Kidney (tissue), 13 donors: ENCODE measurements at regions not wholly inside any gene's neighbourhood (a gene's known extent, or its start where the extent isn't known, plus 50 kb on each side); places are given as distances from the start of the nearest gene placed in this dataset.

Experiments used
- DNase-seq, 5 donors: peaks; one replicate each; pipeline ENCODE4 v3.0.0-alpha.2; 2013 to 2020
- FAIRE-seq: peaks from 2 replicates; lab custom pipeline; 2012; peaks lifted over from hg19 to GRCh38; lab: Jason Lieb, UNC
- H3K27ac ChIP-seq, 2 donors: one replicate each; pipeline ENCODE4 v1.7.0; 2013; ENCODE audit warnings: low read depth in 2 of 2, low read length in 2 of 2, inconsistent platforms in 1 of 2
- H3K27me3 ChIP-seq: one replicate; pipeline ENCODE4 v1.7.1; 2013; ENCODE audit warnings: low read length, inconsistent platforms; ENCODE audit not compliant: control insufficient read depth, insufficient read depth
- H3K36me3 ChIP-seq, 3 donors: one replicate each; pipeline versions ENCODE4 v1.7.0 to v1.7.1; 2013; ENCODE audit warnings: low read length in 3 of 3, control low read depth in 1 of 3, inconsistent platforms in 1 of 3; ENCODE audit not compliant: insufficient read depth in 3 of 3, control insufficient read depth in 2 of 3
- H3K4me1 ChIP-seq, 3 donors: one replicate each; pipeline versions ENCODE4 v1.7.0 to v1.7.1; 2013; ENCODE audit warnings: low read length in 3 of 3, inconsistent platforms in 1 of 3, low read depth in 1 of 3; ENCODE audit not compliant: control insufficient read depth in 2 of 3, insufficient read depth in 2 of 3
- H3K4me3 ChIP-seq, 3 donors: one replicate each; pipeline versions ENCODE4 v1.7.0 to v1.8.1; 2013; ENCODE audit warnings: low read length in 3 of 3, control low read depth in 1 of 3, inconsistent platforms in 1 of 3
- H3K9ac ChIP-seq, 3 donors: one replicate each; pipeline versions ENCODE4 v1.7.0 to v1.7.1; 2013; ENCODE audit warnings: low read length in 3 of 3, control low read depth in 1 of 3, inconsistent platforms in 1 of 3
- H3K9me3 ChIP-seq, 3 donors: one replicate each; pipeline versions ENCODE4 v1.7.0 to v1.7.1; 2013; ENCODE audit warnings: low read length in 3 of 3, control low read depth in 1 of 3, inconsistent platforms in 1 of 3; ENCODE audit not compliant: control insufficient read depth in 2 of 3, insufficient read depth in 1 of 3
- intact Hi-C: fragments of 100-400 bp; cut with DNase I; formaldehyde crosslinking; loops from one replicate; pipeline ENCODE4 v1.11.1; 2022
- TF ChIP-seq, protein P1 (sequence below): IDR thresholded peaks from 3 replicates; pipeline ENCODE4 v1.5.1; 2012; ENCODE audit warnings: mild to moderate bottlenecking, moderate library complexity, borderline replicate concordance; ENCODE audit not compliant: insufficient read depth; ENCODE audit errors: extremely low read depth
- donor health status: control.
- donor health status: control.
- donor health status: control.
- donor health status: control.
- donor health status: control.
- donor health status: DM: yes; HTN: yes; CAD: no.
- donor health status: Normal renal cell carcinoma (clear cell type).

DNA sequence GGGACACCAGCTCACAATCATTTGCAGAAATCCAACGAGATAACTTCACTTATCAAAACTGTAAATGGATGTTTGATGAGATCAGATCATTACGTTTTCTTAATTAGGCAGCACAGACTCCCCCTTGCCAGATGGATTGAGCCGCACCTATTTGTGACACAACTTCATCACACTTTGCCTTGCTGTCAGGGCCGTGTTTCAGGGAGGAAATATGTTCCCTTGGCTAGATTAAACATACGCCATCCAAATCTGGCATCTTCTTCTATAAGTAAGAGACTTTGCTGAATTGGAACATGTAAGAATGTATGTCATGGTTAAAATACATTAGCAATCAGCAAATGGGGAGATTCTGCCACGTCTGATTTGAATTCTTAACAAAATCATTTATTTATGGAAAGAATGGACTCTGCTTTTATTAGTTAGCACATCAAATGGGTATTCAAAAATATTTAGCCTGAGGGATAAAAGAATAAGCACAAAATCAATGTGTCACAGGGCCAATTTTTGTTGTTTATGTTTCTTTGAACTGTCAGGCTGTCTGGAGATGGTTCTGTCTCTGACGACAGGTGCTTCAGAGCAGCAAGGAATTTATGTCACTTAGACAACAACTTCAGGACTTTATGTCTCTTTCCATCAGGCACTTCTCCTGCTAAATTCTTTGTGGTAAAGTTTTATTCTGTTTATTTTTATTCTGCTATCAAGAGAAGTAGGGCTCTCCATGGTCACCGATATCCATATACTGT is 326.1 kb upstream of the NCAM1 start:
- no peak for DNase-seq
- Histone ChIP-seq H3K9ac (no peak overlapping the region), H3K4me3 (no peak overlapping the region), H3K9me3 (peaks cover 0 to 7% (median 0%) of the 10 kb centered on the region in 3 donors), H3K27ac (no peak overlapping the region), H3K36me3 (no peaks in the 10 kb centered on the region), H3K27me3 (no peaks in the 10 kb centered on the region), H3K4me1 (no peaks in the 10 kb centered on the region)
- intact Hi-C loops, result no loop called here
- no peak for FAIRE-seq
- TF ChIP-seq, protein P1, sequence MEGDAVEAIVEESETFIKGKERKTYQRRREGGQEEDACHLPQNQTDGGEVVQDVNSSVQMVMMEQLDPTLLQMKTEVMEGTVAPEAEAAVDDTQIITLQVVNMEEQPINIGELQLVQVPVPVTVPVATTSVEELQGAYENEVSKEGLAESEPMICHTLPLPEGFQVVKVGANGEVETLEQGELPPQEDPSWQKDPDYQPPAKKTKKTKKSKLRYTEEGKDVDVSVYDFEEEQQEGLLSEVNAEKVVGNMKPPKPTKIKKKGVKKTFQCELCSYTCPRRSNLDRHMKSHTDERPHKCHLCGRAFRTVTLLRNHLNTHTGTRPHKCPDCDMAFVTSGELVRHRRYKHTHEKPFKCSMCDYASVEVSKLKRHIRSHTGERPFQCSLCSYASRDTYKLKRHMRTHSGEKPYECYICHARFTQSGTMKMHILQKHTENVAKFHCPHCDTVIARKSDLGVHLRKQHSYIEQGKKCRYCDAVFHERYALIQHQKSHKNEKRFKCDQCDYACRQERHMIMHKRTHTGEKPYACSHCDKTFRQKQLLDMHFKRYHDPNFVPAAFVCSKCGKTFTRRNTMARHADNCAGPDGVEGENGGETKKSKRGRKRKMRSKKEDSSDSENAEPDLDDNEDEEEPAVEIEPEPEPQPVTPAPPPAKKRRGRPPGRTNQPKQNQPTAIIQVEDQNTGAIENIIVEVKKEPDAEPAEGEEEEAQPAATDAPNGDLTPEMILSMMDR, result no peak

DNA sequence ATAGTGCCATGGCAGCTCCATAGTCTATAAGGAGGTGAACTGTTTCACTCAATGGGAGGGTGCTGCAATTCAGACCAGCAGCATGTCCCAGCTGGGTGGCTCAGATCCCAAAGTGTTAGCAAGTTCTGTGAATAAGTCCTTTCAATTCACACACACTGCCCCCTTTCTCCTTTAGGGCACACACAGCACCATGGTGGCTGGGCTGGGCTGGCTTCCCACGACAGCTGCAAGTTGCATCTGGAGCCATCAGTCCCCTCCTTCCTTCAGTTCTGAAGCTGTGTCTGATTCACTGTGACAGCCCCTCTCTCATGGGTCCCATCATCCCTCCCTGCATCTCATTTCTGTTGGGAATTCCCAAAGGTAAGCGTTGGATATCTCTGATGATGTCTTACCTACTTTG is 324.1 kb upstream of the NCAM1 start:
- TF ChIP-seq, protein P1, result no peak
- no peak overlapping the region for H3K9ac ChIP-seq
- no peaks in the 10 kb centered on the region for H3K4me1 ChIP-seq
- FAIRE-seq (no peak), DNase-seq (no peak)
- peaks cover 0 to 10% (median 0%) of the 10 kb centered on the region in 3 donors for H3K9me3 ChIP-seq
- no peak overlapping the region for H3K27ac ChIP-seq
- intact Hi-C loops, result no loop called here
- H3K27me3 ChIP-seq, result no peaks in the 10 kb centered on the region
- no peaks in the 10 kb centered on the region for H3K36me3 ChIP-seq
- H3K4me3 ChIP-seq, result no peak overlapping the region

DNA sequence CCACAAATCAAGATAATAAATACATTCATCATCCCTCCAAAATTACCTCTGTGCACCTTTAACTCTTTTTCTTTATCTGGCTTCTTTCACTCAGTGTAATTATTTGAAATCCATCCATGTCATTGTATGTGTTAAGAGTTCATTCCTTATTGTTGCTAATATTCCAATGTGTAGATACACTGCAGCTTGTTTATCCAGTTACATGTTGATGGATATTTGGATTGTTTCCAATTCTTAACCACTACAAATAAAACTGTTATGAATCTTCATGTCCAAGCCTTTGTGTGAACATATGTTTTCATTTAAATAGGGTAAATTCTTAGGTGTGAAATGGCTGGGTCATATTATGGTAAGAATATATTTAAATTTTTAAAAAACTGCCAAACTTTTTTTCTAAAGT is 323.3 kb upstream of the NCAM1 start:
- no peaks in the 10 kb centered on the region for H3K4me1 ChIP-seq
- DNase-seq, result peak in 1 of 5 donors; percentile 34
- H3K27ac ChIP-seq, result no peak overlapping the region
- H3K9me3 ChIP-seq, result peaks cover 0 to 10% (median 0%) of the 10 kb centered on the region in 3 donors
- H3K27me3 ChIP-seq, result no peaks in the 10 kb centered on the region
- no peak overlapping the region for H3K9ac ChIP-seq
- intact Hi-C loops, result no loop called here
- no peak for FAIRE-seq
- H3K36me3 ChIP-seq, result no peaks in the 10 kb centered on the region
- H3K4me3 ChIP-seq, result no peak overlapping the region
- TF ChIP-seq, protein P1, result no peak

DNA sequence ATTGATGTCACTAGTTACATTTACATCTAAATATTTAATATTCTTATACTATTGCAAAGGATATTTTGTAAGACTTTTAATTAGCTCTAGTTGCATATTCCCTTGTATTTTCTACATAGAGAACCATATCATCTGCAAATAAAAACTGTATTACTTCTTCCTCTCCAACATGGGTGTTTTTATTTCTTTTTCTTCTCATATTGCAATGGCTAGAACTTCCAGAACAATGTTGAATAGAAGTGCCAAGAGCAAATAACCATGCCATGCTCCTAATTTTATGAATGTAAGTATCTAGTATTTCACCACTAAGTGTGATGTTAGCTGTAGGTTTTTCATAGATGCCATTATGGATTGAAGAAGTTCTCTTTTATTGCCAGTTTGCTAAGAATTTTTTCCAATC is 321.8 kb upstream of the NCAM1 start:
- H3K4me3 ChIP-seq, result no peak overlapping the region
- no peaks in the 10 kb centered on the region for H3K4me1 ChIP-seq
- FAIRE-seq, result no peak
- no peak overlapping the region for H3K27ac ChIP-seq
- H3K36me3 ChIP-seq, result no peaks in the 10 kb centered on the region
- TF ChIP-seq, protein P1, result no peak
- no peak overlapping the region for H3K9ac ChIP-seq
- H3K9me3 ChIP-seq, result peaks cover 0 to 10% (median 0%) of the 10 kb centered on the region in 3 donors
- no peaks in the 10 kb centered on the region for H3K27me3 ChIP-seq
- no peak for DNase-seq
- intact Hi-C loops, result no loop called here
